ENCODE measurements at regions not wholly inside any gene's neighbourhood (a gene's known extent, or its start where the extent isn't known, plus 50 kb on each side); places are given as distances from the start of the nearest gene placed in this dataset.

DNA sequence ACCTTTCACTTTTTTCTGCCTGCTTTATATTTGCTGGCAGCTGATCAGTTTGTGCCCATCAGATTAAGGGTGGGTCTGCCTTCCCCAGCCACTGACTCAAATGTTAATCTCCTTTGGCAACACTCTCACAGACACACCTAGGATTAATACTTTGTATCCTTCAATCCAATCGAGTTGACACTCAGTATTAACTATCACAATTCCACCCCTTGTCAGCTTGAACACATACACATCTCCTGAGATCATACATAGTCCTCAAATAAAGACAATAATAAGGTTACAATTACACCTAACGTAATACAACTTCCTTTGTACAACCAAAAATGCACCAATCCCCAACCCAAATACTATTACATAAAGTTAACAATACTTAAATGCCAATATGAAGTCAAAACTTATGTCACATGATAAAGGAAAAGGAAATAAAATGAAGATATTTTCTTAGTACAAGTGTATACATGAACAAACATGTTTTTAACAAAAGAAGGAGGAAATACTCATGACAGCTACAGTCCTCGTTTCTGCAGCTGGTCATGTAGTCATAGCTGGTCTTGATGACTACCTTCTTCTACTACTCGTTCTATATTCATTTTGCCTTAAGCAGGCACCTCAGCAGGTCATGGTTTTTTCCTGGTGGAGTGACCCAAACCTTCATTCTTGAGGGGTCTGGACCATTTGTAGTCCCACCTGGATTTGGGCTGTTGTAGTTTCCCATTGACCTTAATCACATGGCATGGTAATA is 96.7 kb upstream of the CABCOCO1 start:
- TF ChIP-seq ZSCAN20 (CRISPR knock-in tag; IDR thresholded peaks at IDR 0.05; ENCODE audit: borderline replicate concordance): no peak
- TF ChIP-seq SSRP1 (CRISPR knock-in tag; IDR thresholded peaks at IDR 0.05): no peak
- TF ChIP-seq ZSCAN5A (CRISPR knock-in tag; IDR thresholded peaks at IDR 0.05; ENCODE audit: borderline replicate concordance): no peak
- TF ChIP-seq KLF11 (CRISPR knock-in tag; IDR thresholded peaks at IDR 0.05): no peak
- TF ChIP-seq ZFP36 (IDR thresholded peaks at IDR 0.05; ENCODE audit: borderline replicate concordance, low read depth, low read length, partially characterized antibody): no peak
- no peak for TF ChIP-seq SIN3A (IDR thresholded peaks at IDR 0.05; ENCODE audit: borderline replicate concordance, low read depth, low read length)
- TF ChIP-seq ZNF432 (CRISPR knock-in tag; IDR thresholded peaks at IDR 0.05; ENCODE audit: borderline replicate concordance): no peak
- no peak for TF ChIP-seq SALL2 (CRISPR knock-in tag; IDR thresholded peaks at IDR 0.05)
- TF ChIP-seq ZNF7 (CRISPR knock-in tag; IDR thresholded peaks at IDR 0.05): no peak
- TF ChIP-seq ZNF562 (CRISPR knock-in tag; IDR thresholded peaks at IDR 0.05; ENCODE audit: borderline replicate concordance): no peak
- TF ChIP-seq, protein P1, sequence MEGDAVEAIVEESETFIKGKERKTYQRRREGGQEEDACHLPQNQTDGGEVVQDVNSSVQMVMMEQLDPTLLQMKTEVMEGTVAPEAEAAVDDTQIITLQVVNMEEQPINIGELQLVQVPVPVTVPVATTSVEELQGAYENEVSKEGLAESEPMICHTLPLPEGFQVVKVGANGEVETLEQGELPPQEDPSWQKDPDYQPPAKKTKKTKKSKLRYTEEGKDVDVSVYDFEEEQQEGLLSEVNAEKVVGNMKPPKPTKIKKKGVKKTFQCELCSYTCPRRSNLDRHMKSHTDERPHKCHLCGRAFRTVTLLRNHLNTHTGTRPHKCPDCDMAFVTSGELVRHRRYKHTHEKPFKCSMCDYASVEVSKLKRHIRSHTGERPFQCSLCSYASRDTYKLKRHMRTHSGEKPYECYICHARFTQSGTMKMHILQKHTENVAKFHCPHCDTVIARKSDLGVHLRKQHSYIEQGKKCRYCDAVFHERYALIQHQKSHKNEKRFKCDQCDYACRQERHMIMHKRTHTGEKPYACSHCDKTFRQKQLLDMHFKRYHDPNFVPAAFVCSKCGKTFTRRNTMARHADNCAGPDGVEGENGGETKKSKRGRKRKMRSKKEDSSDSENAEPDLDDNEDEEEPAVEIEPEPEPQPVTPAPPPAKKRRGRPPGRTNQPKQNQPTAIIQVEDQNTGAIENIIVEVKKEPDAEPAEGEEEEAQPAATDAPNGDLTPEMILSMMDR (CRISPR knock-in tag; IDR thresholded peaks at IDR 0.05): no peak
